DOHH2 (cell line): ENCODE measurements at regions not wholly inside any gene's neighbourhood (a gene's known extent, or its start where the extent isn't known, plus 50 kb on each side); places are given as distances from the start of the nearest gene placed in this dataset.

Experiments
- EZH2phosphoT487 ChIP-seq: fragments of 200-600 bp; sonication (generic); IDR thresholded peaks from 2 replicates; pipeline ENCODE4 v1.6.1; 2017; ENCODE audit warnings: borderline replicate concordance, mild to moderate bottlenecking, antibody characterized with exemption, low read length, moderate library complexity, mixed read lengths
- TF ChIP-seq, protein P1 (sequence below): fragments of 200-600 bp; sonication (generic); IDR thresholded peaks from one replicate; pipeline ENCODE4 v1.5.1; 2014; ENCODE audit warnings: antibody characterized with exemption, mild to moderate bottlenecking, low read depth, low read length; ENCODE audit not compliant: poor library complexity, severe bottlenecking

DNA sequence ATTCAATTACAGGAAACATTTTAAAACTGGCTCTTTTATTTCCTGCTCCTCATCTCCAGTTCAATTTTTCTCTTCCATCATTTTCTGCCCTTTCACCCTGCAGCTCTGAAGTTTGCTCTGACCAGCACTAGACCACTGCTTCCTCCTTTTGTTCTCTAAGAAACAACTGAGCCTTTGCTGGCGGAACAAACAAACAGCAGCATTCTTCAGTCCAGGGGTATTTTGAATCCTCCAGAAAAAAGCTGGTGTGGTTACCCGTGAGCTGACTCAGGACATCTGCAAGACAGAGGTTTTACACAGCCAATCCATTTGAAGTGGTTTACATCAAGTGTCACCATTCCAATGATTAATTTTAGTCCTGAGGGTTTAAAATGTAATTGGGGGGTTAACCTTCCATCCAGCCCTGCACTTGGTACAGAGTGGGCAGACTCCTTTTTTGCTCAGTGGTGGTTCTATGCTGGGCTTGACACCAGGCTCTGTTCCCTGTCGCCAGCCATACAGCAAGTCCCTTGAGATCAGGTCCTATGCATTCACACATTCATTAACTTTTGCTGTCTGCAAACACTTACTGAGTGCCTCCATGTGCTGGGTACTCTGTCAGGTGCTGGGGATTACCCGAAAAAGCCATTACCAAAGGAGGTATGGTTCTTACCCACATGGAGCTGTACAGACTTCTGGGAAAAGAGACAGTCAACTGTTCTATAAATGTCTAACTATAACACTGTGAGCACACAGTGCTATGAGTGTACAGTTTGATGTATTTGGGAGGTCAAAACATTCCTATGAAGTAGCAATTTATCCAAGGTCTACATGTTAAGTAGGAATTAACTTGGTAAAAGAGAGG is 909.4 kb upstream of the GYPC start:
- TF ChIP-seq, protein P1, sequence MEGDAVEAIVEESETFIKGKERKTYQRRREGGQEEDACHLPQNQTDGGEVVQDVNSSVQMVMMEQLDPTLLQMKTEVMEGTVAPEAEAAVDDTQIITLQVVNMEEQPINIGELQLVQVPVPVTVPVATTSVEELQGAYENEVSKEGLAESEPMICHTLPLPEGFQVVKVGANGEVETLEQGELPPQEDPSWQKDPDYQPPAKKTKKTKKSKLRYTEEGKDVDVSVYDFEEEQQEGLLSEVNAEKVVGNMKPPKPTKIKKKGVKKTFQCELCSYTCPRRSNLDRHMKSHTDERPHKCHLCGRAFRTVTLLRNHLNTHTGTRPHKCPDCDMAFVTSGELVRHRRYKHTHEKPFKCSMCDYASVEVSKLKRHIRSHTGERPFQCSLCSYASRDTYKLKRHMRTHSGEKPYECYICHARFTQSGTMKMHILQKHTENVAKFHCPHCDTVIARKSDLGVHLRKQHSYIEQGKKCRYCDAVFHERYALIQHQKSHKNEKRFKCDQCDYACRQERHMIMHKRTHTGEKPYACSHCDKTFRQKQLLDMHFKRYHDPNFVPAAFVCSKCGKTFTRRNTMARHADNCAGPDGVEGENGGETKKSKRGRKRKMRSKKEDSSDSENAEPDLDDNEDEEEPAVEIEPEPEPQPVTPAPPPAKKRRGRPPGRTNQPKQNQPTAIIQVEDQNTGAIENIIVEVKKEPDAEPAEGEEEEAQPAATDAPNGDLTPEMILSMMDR: no peak
- no peak for TF ChIP-seq EZH2phosphoT487
